Brain microvascular endothelial cell (primary cell): ENCODE measurements at regions not wholly inside any gene's neighbourhood (a gene's known extent, or its start where the extent isn't known, plus 50 kb on each side); places are given as distances from the start of the nearest gene placed in this dataset.
A peak's percentile ranks its signal among the peaks of the same experiment; 100 is the strongest.

Source experiments
- DNase-seq: peaks from one replicate; pipeline ENCODE4 v3.0.0-alpha.2; 2020
- H3K27ac ChIP-seq: fragments of 250-450 bp; sonication (Bioruptor Pico); 2 replicates; pipeline ENCODE4 v1.5.1; 2020; ENCODE audit warnings: mild to moderate bottlenecking, moderate library complexity
- H3K27me3 ChIP-seq: fragments of 250-450 bp; sonication (Bioruptor Pico); replicated peaks from 2 replicates; pipeline ENCODE4 v1.5.1; 2020; ENCODE audit warnings: mild to moderate bottlenecking
- H3K36me3 ChIP-seq: fragments of 250-450 bp; sonication (Bioruptor Pico); replicated peaks from 2 replicates; pipeline ENCODE4 v1.5.1; 2020; ENCODE audit warnings: mild to moderate bottlenecking
- H3K4me3 ChIP-seq: 2 replicates; pipeline ENCODE4 v1.5.1; 2011; ENCODE audit warnings: low read depth, mild to moderate bottlenecking, control low read depth, low read length, moderate library complexity
- in situ Hi-C: cut with HindIII; loops from 2 replicates; pipeline ENCODE4 v1.10.0; 2017; ENCODE audit warnings: low sequenced_read_pairs, low pct_ligation_motif_present
- TF ChIP-seq, protein P1 (sequence below): IDR thresholded peaks from 2 replicates; pipeline ENCODE4 v1.5.1; 2011; ENCODE audit warnings: low read depth, mild to moderate bottlenecking, moderate library complexity, low read length, control low read depth, inconsistent platforms; ENCODE audit errors: missing control alignments

- Histone ChIP-seq H3K4me3 (no peak overlapping the region), H3K36me3 (no peaks in the 10 kb centered on the region), H3K27ac (no peak overlapping the region), H3K27me3 (no peaks in the 10 kb centered on the region)
- TF ChIP-seq, protein P1, sequence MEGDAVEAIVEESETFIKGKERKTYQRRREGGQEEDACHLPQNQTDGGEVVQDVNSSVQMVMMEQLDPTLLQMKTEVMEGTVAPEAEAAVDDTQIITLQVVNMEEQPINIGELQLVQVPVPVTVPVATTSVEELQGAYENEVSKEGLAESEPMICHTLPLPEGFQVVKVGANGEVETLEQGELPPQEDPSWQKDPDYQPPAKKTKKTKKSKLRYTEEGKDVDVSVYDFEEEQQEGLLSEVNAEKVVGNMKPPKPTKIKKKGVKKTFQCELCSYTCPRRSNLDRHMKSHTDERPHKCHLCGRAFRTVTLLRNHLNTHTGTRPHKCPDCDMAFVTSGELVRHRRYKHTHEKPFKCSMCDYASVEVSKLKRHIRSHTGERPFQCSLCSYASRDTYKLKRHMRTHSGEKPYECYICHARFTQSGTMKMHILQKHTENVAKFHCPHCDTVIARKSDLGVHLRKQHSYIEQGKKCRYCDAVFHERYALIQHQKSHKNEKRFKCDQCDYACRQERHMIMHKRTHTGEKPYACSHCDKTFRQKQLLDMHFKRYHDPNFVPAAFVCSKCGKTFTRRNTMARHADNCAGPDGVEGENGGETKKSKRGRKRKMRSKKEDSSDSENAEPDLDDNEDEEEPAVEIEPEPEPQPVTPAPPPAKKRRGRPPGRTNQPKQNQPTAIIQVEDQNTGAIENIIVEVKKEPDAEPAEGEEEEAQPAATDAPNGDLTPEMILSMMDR = no peak
- in situ Hi-C loops = no loop called here
- no peak for DNase-seq
These were observed 215.5 kb downstream of the MRPL39 start for GRCh38 chr21:25391777-25392176.

- no peak overlapping the region for H3K4me3 ChIP-seq
- H3K27me3 ChIP-seq = no peaks in the 10 kb centered on the region
- TF ChIP-seq, protein P1 = no peak
- H3K36me3 ChIP-seq = no peaks in the 10 kb centered on the region
- no peak for DNase-seq
- H3K27ac ChIP-seq = no peak overlapping the region
- in situ Hi-C loops = no loop called here
These were observed 216.6 kb downstream of the MRPL39 start for GRCh38 chr21:25390701-25391100.

GRCh38 chr21:25387665-25388064 is 219.6 kb downstream of the MRPL39 start:
- no peak for DNase-seq
- TF ChIP-seq, protein P1 = no peak
- Histone ChIP-seq H3K27me3 (no peaks in the 10 kb centered on the region), H3K27ac (no peak overlapping the region), H3K4me3 (no peak overlapping the region), H3K36me3 (no peaks in the 10 kb centered on the region)
- in situ Hi-C loops = no loop called here

DNA sequence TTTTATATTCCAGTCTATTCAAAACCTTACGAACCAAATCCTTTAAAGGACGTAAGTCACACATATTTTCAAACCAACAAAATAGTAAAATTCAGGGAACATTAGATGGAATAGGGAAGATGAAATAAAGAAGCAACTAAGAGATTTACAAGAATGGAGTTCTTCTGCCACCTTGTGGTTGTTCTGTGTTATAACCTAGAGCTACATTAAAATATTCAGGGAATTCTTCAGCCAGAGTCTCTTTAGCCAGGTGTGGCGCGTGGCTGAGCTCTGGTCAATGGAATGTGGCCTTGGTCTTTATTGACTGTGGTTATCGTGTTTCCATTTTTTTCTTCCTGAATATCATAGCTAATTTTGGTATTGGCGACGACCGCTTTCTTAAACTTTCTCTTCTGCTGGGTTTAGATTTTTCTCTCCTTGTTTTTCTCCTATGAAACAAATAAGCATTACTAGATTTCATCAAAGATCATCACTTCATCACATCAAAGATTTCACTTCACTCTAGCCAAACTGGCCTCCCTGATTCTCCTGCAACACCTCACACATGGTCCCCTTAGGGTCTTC is 221.3 kb downstream of the MRPL39 start:
- TF ChIP-seq, protein P1 = peak; percentile 62
- no peak overlapping the region for H3K27ac ChIP-seq
- in situ Hi-C loops = no loop called here
- no peaks in the 10 kb centered on the region for H3K36me3 ChIP-seq
- no peak for DNase-seq
- no peaks in the 10 kb centered on the region for H3K27me3 ChIP-seq
- no peak overlapping the region for H3K4me3 ChIP-seq

DNA sequence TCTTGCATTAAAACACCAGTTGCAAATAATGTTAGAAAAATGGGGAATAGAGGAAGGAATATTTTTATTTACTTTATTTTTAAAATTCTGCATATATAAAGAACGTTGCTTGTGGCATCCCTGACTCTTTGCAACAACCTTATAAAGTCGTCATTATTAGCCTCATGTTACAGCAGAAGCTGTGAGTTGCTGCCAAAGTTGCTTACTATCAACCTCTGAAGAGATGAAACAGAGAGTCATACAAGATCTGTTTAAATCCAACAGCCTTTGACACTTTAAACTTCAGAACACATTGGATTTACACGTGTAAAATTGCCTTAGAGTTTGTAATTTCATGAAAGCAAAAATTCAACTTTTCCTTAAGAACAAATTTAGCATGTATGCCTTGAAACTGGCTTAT is 221.9 kb downstream of the MRPL39 start:
- no peaks in the 10 kb centered on the region for H3K27me3 ChIP-seq
- TF ChIP-seq, protein P1 = no peak
- DNase-seq = no peak
- in situ Hi-C loops = no loop called here
- H3K36me3 ChIP-seq = no peaks in the 10 kb centered on the region
- no peak overlapping the region for H3K27ac ChIP-seq
- H3K4me3 ChIP-seq = no peak overlapping the region

DNA sequence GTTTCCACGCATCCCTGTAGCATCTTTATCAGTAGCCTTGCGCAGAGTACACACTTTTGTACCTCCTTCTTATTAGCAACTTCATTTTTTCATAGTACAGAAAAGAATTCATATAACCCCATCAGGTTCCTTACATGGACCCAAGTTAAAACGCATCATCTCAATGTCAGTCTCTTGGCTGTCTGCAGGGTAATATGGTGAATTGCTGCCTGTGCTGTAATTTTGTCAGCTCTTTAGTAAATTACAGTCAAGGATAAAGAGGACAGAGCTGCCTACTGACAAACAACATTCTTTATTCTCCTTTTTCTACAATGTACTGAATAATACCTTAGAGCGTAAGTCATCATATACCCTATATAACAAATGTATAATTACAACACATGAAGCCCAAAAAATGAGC is 222.5 kb downstream of the MRPL39 start:
- in situ Hi-C loops = no loop called here
- DNase-seq = no peak

More for the DNA sequence above, 222.5 kb downstream of the MRPL39 start:
- H3K36me3 ChIP-seq = no peaks in the 10 kb centered on the region
- H3K4me3 ChIP-seq = no peak overlapping the region
- H3K27ac ChIP-seq = no peak overlapping the region
- H3K27me3 ChIP-seq = no peaks in the 10 kb centered on the region
- TF ChIP-seq, protein P1 = no peak
